NB4 (cell line): ENCODE measurements at regions not wholly inside any gene's neighbourhood (a gene's known extent, or its start where the extent isn't known, plus 50 kb on each side); places are given as distances from the start of the nearest gene placed in this dataset.

Experiments used
- CTCF ChIP-seq: IDR thresholded peaks from one replicate; pipeline ENCODE4 v1.5.1; 2012; ENCODE audit warnings: low read depth, low read length
- POLR2A ChIP-seq: IDR thresholded peaks from 2 replicates; pipeline ENCODE4 v1.6.1; 2011; ENCODE audit warnings: mild to moderate bottlenecking; ENCODE audit not compliant: insufficient read length; ENCODE audit errors: extremely low read depth

GRCh38 chr2:2942906-2943305, 434.7 kb downstream of the EIPR1 start:
- no peak for TF ChIP-seq CTCF
- no peak for TF ChIP-seq POLR2A
